ENCODE measurements at regions not wholly inside any gene's neighbourhood (a gene's known extent, or its start where the extent isn't known, plus 50 kb on each side); places are given as distances from the start of the nearest gene placed in this dataset.
A peak's percentile ranks its signal among the peaks of the same experiment; 100 is the strongest.

GRCh38 chr1:34671887-34672286 is 83.0 kb upstream of the GJB5 start:
- in situ Hi-C loops (cut with HindIII; ENCODE audit: low pct_unique_long_range_greater_than_20kb, low sequenced_read_pairs) (no loop called here), intact Hi-C loops (cut with micrococcal nuclease; ENCODE audit: unreplicated experiment) (no loop called here)
- no peaks in the 10 kb centered on the region for H3K36me3 ChIP-seq (ENCODE audit: control insufficient read depth, insufficient read depth, low read length)
- H3K27ac ChIP-seq (ENCODE audit: low read length), result no peak overlapping the region
- ChIA-PET POLR2A (no interaction called here), CTCF (no interaction called here)
- H3K27me3 ChIP-seq (ENCODE audit: control insufficient read depth, insufficient read depth, low read length), result no peaks in the 10 kb centered on the region
- no peak for TF ChIP-seq TCF7L2 (IDR thresholded peaks at IDR 0.05; ENCODE audit: low read depth, low read length)
- no peak for TF ChIP-seq SIN3A (IDR thresholded peaks at IDR 0.05; ENCODE audit: borderline replicate concordance, insufficient read depth, low read depth, low read length)
- TF ChIP-seq, protein P1, sequence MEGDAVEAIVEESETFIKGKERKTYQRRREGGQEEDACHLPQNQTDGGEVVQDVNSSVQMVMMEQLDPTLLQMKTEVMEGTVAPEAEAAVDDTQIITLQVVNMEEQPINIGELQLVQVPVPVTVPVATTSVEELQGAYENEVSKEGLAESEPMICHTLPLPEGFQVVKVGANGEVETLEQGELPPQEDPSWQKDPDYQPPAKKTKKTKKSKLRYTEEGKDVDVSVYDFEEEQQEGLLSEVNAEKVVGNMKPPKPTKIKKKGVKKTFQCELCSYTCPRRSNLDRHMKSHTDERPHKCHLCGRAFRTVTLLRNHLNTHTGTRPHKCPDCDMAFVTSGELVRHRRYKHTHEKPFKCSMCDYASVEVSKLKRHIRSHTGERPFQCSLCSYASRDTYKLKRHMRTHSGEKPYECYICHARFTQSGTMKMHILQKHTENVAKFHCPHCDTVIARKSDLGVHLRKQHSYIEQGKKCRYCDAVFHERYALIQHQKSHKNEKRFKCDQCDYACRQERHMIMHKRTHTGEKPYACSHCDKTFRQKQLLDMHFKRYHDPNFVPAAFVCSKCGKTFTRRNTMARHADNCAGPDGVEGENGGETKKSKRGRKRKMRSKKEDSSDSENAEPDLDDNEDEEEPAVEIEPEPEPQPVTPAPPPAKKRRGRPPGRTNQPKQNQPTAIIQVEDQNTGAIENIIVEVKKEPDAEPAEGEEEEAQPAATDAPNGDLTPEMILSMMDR (IDR thresholded peaks at IDR 0.05), result no peak
- no peak for TF ChIP-seq POLR2AphosphoS5 (IDR thresholded peaks at IDR 0.05; ENCODE audit: low read depth, low read length)
- no peak for TF ChIP-seq REST (IDR thresholded peaks at IDR 0.05; ENCODE audit: insufficient read depth in 1 of 2, low read depth in 2 of 2, low read length in 1 of 2)
- DNase-seq (ENCODE audit: low read depth, low spot score) (no peak), ATAC-seq (no peak)
- BruUV-seq (replicated peaks), result no TSS peak
- H3K4me1 ChIP-seq (ENCODE audit: control insufficient read depth, insufficient read depth, low read length), result no peaks in the 10 kb centered on the region
- H3K4me3 ChIP-seq (ENCODE audit: low read depth in 2 of 2, low read length in 2 of 2), result no peak overlapping the region
- H3K9me3 ChIP-seq (ENCODE audit: control insufficient read depth, insufficient read depth, low read depth, low read length), result no peaks in the 10 kb centered on the region

DNA sequence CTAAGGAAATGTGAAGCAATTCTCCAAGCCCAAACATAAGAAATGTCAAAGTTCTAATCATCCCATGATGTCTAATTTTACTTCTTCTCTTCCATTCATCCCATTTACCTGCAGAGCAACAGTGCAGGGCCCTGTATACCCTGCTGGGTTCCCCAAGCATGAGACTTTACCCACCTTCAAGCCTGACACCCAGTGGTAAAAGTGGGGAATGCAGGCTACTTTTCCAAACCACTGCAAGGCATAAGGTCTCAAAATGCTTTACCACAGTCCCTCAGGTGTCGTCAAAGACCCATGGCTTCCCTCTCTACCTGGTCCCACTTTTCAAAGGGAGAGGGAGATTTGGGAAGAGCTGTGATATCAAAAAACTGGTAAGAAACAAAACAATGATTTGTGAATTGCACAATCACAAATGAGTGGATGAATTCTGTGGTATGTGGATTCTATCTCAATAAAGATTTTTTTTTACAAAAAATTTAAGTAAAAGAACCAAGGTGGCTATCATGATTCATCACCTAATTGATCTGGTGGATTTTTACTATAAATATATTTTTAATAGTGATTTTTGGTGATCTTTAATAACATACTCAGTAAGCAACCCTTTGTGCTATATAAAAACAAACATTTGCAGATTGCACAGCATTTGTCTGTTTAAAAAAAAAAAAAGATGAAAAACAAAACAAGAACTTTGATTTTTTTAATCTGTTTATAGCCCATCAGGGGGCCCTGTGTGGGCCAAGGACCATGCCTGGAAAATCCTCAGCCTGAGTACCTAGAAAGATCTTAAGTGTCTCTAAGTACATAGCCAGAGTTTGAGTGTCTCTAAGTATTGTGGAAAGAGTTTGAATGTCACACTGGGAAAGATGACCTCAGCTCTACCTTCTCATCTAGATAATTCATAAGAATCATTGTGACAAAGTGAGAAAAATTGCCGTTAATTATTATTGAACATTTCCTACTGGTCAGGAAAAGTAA is 73.1 kb upstream of the GJB5 start:
- in situ Hi-C loops (cut with HindIII; ENCODE audit: low pct_unique_long_range_greater_than_20kb, low sequenced_read_pairs), result no loop called here
- no peak for TF ChIP-seq SIN3A (IDR thresholded peaks at IDR 0.05; ENCODE audit: borderline replicate concordance, insufficient read depth, low read depth, low read length)
- TF ChIP-seq, protein P1 (IDR thresholded peaks at IDR 0.05), result peak; percentile 87
- Histone ChIP-seq H3K9me3 (ENCODE audit: control insufficient read depth, insufficient read depth, low read depth, low read length) (no peaks in the 10 kb centered on the region), H3K36me3 (ENCODE audit: control insufficient read depth, insufficient read depth, low read length) (no peaks in the 10 kb centered on the region), H3K27me3 (ENCODE audit: control insufficient read depth, insufficient read depth, low read length) (peaks cover 7% of the 10 kb centered on the region), H3K4me1 (ENCODE audit: control insufficient read depth, insufficient read depth, low read length) (no peaks in the 10 kb centered on the region), H3K4me3 (ENCODE audit: low read depth in 2 of 2, low read length in 2 of 2) (no peak overlapping the region), H3K27ac (ENCODE audit: low read length) (no peak overlapping the region)
- peak; percentile 89 for ATAC-seq
- BruUV-seq (replicated peaks), result no TSS peak
- intact Hi-C loops (cut with micrococcal nuclease; ENCODE audit: unreplicated experiment), result loop anchor here (2.0 kb wide), 1 partner anchor 61 kb away; no protein-coding TSS in a partner anchor
- ChIA-PET CTCF (no interaction called here), POLR2A (no interaction called here)
- peak; percentile 57 for DNase-seq (ENCODE audit: low read depth, low spot score)

All from Panc1 (cell line).